ENCODE measurements at regions not wholly inside any gene's neighbourhood (a gene's known extent, or its start where the extent isn't known, plus 50 kb on each side); places are given as distances from the start of the nearest gene placed in this dataset.

- DNase-seq (ENCODE audit: low read depth, low spot score) = no peak
- H3K4me3 ChIP-seq (ENCODE audit: low read depth, low read length) = no peak overlapping the region
- ChIA-PET POLR2A (no interaction called here), CTCF (no interaction called here)
- no peak for TF ChIP-seq CTCF (IDR thresholded peaks at IDR 0.05; ENCODE audit: insufficient read depth, low read length, missing control alignments)
Measured at GRCh38 chrX:39675619-39676018, 422.1 kb downstream of the BCOR start.

GRCh38 chrX:39676434-39676833, 421.3 kb downstream of the BCOR start:
- CTCF ChIA-PET = no interaction called here
- H3K4me3 ChIP-seq (ENCODE audit: low read depth, low read length) = no peak overlapping the region
- TF ChIP-seq CTCF (IDR thresholded peaks at IDR 0.05; ENCODE audit: insufficient read depth, low read length, missing control alignments) = no peak
- no peak for DNase-seq (ENCODE audit: low read depth, low spot score)
- POLR2A ChIA-PET = no interaction called here

GRCh38 chrX:39677585-39677977, 420.2 kb downstream of the BCOR start:
- DNase-seq (ENCODE audit: low read depth, low spot score) = no peak
- H3K4me3 ChIP-seq (ENCODE audit: low read depth, low read length) = no peak overlapping the region
- CTCF ChIA-PET = no interaction called here
- no peak for TF ChIP-seq CTCF (IDR thresholded peaks at IDR 0.05; ENCODE audit: insufficient read depth, low read length, missing control alignments)
- POLR2A ChIA-PET = no interaction called here

- no peak overlapping the region for H3K4me3 ChIP-seq (ENCODE audit: low read depth, low read length)
- ChIA-PET CTCF (no interaction called here), POLR2A (no interaction called here)
- DNase-seq (ENCODE audit: low read depth, low spot score) = no peak
- TF ChIP-seq CTCF (IDR thresholded peaks at IDR 0.05; ENCODE audit: insufficient read depth, low read length, missing control alignments) = no peak
Measured at GRCh38 chrX:39677978-39678791, 419.6 kb downstream of the BCOR start.

- CTCF ChIA-PET = no interaction called here
- no peak for DNase-seq (ENCODE audit: low read depth, low spot score)
- H3K4me3 ChIP-seq (ENCODE audit: low read depth, low read length) = no peak overlapping the region
- no peak for TF ChIP-seq CTCF (IDR thresholded peaks at IDR 0.05; ENCODE audit: insufficient read depth, low read length, missing control alignments)
- POLR2A ChIA-PET = no interaction called here
Measured at GRCh38 chrX:39678914-39679313, 418.8 kb downstream of the BCOR start.

GRCh38 chrX:39679497-39680157, 418.1 kb downstream of the BCOR start:
- no peak for DNase-seq (ENCODE audit: low read depth, low spot score)
- no peak overlapping the region for H3K4me3 ChIP-seq (ENCODE audit: low read depth, low read length)
- TF ChIP-seq CTCF (IDR thresholded peaks at IDR 0.05; ENCODE audit: insufficient read depth, low read length, missing control alignments) = no peak
- ChIA-PET POLR2A (no interaction called here), CTCF (no interaction called here)
